Suprapubic skin (tissue), 4 donors: ENCODE measurements at regions not wholly inside any gene's neighbourhood (a gene's known extent, or its start where the extent isn't known, plus 50 kb on each side); places are given as distances from the start of the nearest gene placed in this dataset.

Source experiments
- DNase-seq, 2 donors: peaks; one replicate each; pipeline ENCODE4 v3.0.0-alpha.2; 2019; ENCODE audit warnings: low spot score in 2 of 2
- H3K27ac ChIP-seq: fragments of 200-600 bp; sonication (generic); one replicate; pipeline ENCODE4 v1.5.1; 2019
- H3K27me3 ChIP-seq: fragments of 200-600 bp; sonication (generic); one replicate; pipeline ENCODE4 v1.5.1; 2019
- H3K36me3 ChIP-seq: fragments of 200-600 bp; sonication (generic); one replicate; pipeline ENCODE4 v1.5.1; 2019
- H3K4me1 ChIP-seq: fragments of 200-600 bp; sonication (generic); one replicate; pipeline ENCODE4 v1.5.1; 2019
- H3K4me3 ChIP-seq: fragments of 200-600 bp; sonication (generic); one replicate; pipeline ENCODE4 v1.5.1; 2019; ENCODE audit warnings: mild to moderate bottlenecking
- H3K9me3 ChIP-seq: fragments of 200-600 bp; sonication (generic); one replicate; pipeline ENCODE4 v1.5.1; 2019
- CTCF ChIP-seq, 2 donors: fragments of 200-600 bp in 1 of 2; fragments of 450-650 bp in 1 of 2; sonication (generic) in 1 of 2; IDR thresholded peaks; one replicate each; pipeline ENCODE4 v1.5.1; 2016 to 2019; ENCODE audit warnings: antibody characterized with exemption in 2 of 2, mild to moderate bottlenecking in 1 of 2, moderate library complexity in 1 of 2
- EP300 ChIP-seq: sonication (generic); formaldehyde crosslinking; IDR thresholded peaks from one replicate; pipeline ENCODE4 v1.6.1; 2017; ENCODE audit warnings: antibody characterized with exemption
- POLR2A ChIP-seq, 2 donors: fragments of 450-650 bp; IDR thresholded peaks; one replicate each; pipeline ENCODE4 v1.6.1; 2017; ENCODE audit warnings: antibody characterized with exemption in 2 of 2, mild to moderate bottlenecking in 2 of 2, moderate library complexity in 2 of 2
- POLR2AphosphoS5 ChIP-seq, 3 donors: sonication (generic); formaldehyde crosslinking; IDR thresholded peaks; one replicate each; pipeline ENCODE4 v1.6.1; 2017; ENCODE audit warnings: antibody characterized with exemption in 3 of 3
- WGBS: methylation state at CpG from one replicate; pipeline ENCODE4 v1.1.5; 2018; 5-methylcytosine and 5-hydroxymethylcytosine counted together

GRCh38 chr7:121621937-121622336 lies 225.8 kb upstream of the FAM3C start:
- H3K9me3 ChIP-seq = no peaks in the 10 kb centered on the region
- H3K27me3 ChIP-seq = no peaks in the 10 kb centered on the region
- H3K36me3 ChIP-seq = no peaks in the 10 kb centered on the region
- DNase-seq = no peak
- TF ChIP-seq POLR2AphosphoS5 (IDR thresholded peaks at IDR 0.05) = no peak
- TF ChIP-seq EP300 = no peak
- no peak for TF ChIP-seq CTCF (IDR thresholded peaks at IDR 0.05)
- TF ChIP-seq POLR2A (IDR thresholded peaks at IDR 0.05) = no peak
- no peaks in the 10 kb centered on the region for H3K4me1 ChIP-seq
- no peak overlapping the region for H3K27ac ChIP-seq
- WGBS = 89% methylated on average over 4 of the region's 4 CpGs
- H3K4me3 ChIP-seq = no peak overlapping the region

GRCh38 chr7:121620953-121621606 lies 225.0 kb upstream of the FAM3C start:
- Histone ChIP-seq H3K27ac (no peak overlapping the region), H3K36me3 (no peaks in the 10 kb centered on the region), H3K9me3 (no peaks in the 10 kb centered on the region), H3K27me3 (no peaks in the 10 kb centered on the region), H3K4me3 (no peak overlapping the region), H3K4me1 (no peaks in the 10 kb centered on the region)
- no peak for DNase-seq
- TF ChIP-seq CTCF (IDR thresholded peaks at IDR 0.05) (no peak), POLR2AphosphoS5 (IDR thresholded peaks at IDR 0.05) (no peak), POLR2A (IDR thresholded peaks at IDR 0.05) (no peak), EP300 (no peak)
- 91% methylated on average over 11 of the region's 11 CpGs for WGBS

- Histone ChIP-seq H3K27ac (no peak overlapping the region), H3K4me3 (no peak overlapping the region), H3K4me1 (no peaks in the 10 kb centered on the region), H3K36me3 (no peaks in the 10 kb centered on the region), H3K9me3 (no peaks in the 10 kb centered on the region), H3K27me3 (no peaks in the 10 kb centered on the region)
- 75% methylated on average over 3 of the region's 3 CpGs for WGBS
- TF ChIP-seq POLR2A (IDR thresholded peaks at IDR 0.05) (no peak), EP300 (no peak), CTCF (IDR thresholded peaks at IDR 0.05) (no peak), POLR2AphosphoS5 (IDR thresholded peaks at IDR 0.05) (no peak)
- no peak for DNase-seq
These were observed 224.1 kb upstream of the FAM3C start for GRCh38 chr7:121620206-121620605.

GRCh38 chr7:121618182-121618581 lies 222.1 kb upstream of the FAM3C start:
- no peaks in the 10 kb centered on the region for H3K36me3 ChIP-seq
- H3K27ac ChIP-seq = no peak overlapping the region
- no peaks in the 10 kb centered on the region for H3K27me3 ChIP-seq
- no peak for DNase-seq
- H3K9me3 ChIP-seq = no peaks in the 10 kb centered on the region
- WGBS = 82% methylated on average over 2 of the region's 2 CpGs
- H3K4me3 ChIP-seq = no peak overlapping the region
- TF ChIP-seq POLR2A (IDR thresholded peaks at IDR 0.05) = no peak
- TF ChIP-seq CTCF (IDR thresholded peaks at IDR 0.05) = no peak
- TF ChIP-seq EP300 = no peak
- no peak for TF ChIP-seq POLR2AphosphoS5 (IDR thresholded peaks at IDR 0.05)
- no peaks in the 10 kb centered on the region for H3K4me1 ChIP-seq

GRCh38 chr7:121610243-121610642 lies 214.1 kb upstream of the FAM3C start:
- no peak for DNase-seq
- Histone ChIP-seq H3K4me3 (no peak overlapping the region), H3K27me3 (no peaks in the 10 kb centered on the region), H3K4me1 (peaks cover 32% of the 10 kb centered on the region), H3K9me3 (no peaks in the 10 kb centered on the region), H3K27ac (peak overlapping the region; percentile 54), H3K36me3 (no peaks in the 10 kb centered on the region)
- no peak for TF ChIP-seq CTCF (IDR thresholded peaks at IDR 0.05)
- TF ChIP-seq EP300 = no peak
- TF ChIP-seq POLR2AphosphoS5 (IDR thresholded peaks at IDR 0.05) = no peak
- TF ChIP-seq POLR2A (IDR thresholded peaks at IDR 0.05) = no peak
- WGBS = 14% methylated on average over 1 of the region's 1 CpG
